Chondrocyte (in vitro differentiated cells): ENCODE measurements at regions not wholly inside any gene's neighbourhood (a gene's known extent, or its start where the extent isn't known, plus 50 kb on each side); places are given as distances from the start of the nearest gene placed in this dataset.
A peak's percentile ranks its signal among the peaks of the same experiment; 100 is the strongest.

ENCODE experiments used
- DNase-seq: peaks from one replicate; pipeline ENCODE4 v3.0.0; 2021; ENCODE audit warnings: mixed read lengths, low spot score
- H3K27ac Mint-ChIP-seq: one replicate; pipeline ENCODE4 v1.8.0; 2021; ENCODE audit warnings: mild to moderate bottlenecking, moderate library complexity, mixed read lengths; ENCODE audit not compliant: unreplicated experiment
- H3K27me3 Mint-ChIP-seq: 2 replicates; pipeline ENCODE4 v1.8.0; 2021; ENCODE audit warnings: low read depth, mixed read lengths
- H3K36me3 Mint-ChIP-seq: 2 replicates; pipeline ENCODE4 v1.8.0; 2021; ENCODE audit warnings: low read depth, mixed read lengths
- H3K4me1 Mint-ChIP-seq: 2 replicates; pipeline ENCODE4 v1.8.0; 2021; ENCODE audit warnings: low read depth, mild to moderate bottlenecking, mixed read lengths
- H3K4me3 Mint-ChIP-seq: one replicate; pipeline ENCODE4 v1.8.0; 2021; ENCODE audit warnings: mild to moderate bottlenecking, moderate library complexity, mixed read lengths; ENCODE audit not compliant: unreplicated experiment
- H3K9me3 Mint-ChIP-seq: 2 replicates; pipeline ENCODE4 v1.8.0; 2021; ENCODE audit warnings: low read depth, mixed read lengths
- CTCF ChIP-seq: fragments of 200-600 bp; sonication (generic); IDR thresholded peaks from 2 replicates; pipeline ENCODE4 v1.5.0; 2021; ENCODE audit warnings: antibody characterized with exemption, mild to moderate bottlenecking, moderate library complexity

GRCh38 chr11:77530879-77531278, 57.0 kb upstream of the PAK1 start:
- Mint-ChIP-seq H3K27ac (no peak overlapping the region), H3K4me1 (no peaks in the 10 kb centered on the region), H3K27me3 (no peaks in the 10 kb centered on the region), H3K9me3 (no peaks in the 10 kb centered on the region), H3K4me3 (no peak overlapping the region), H3K36me3 (no peaks in the 10 kb centered on the region)
- TF ChIP-seq CTCF = peak; percentile 12
- DNase-seq = no peak

- no peaks in the 10 kb centered on the region for H3K4me1 Mint-ChIP-seq
- H3K27me3 Mint-ChIP-seq = no peaks in the 10 kb centered on the region
- no peak overlapping the region for H3K4me3 Mint-ChIP-seq
- no peak overlapping the region for H3K27ac Mint-ChIP-seq
- DNase-seq = no peak
- no peak for TF ChIP-seq CTCF
- no peaks in the 10 kb centered on the region for H3K9me3 Mint-ChIP-seq
- H3K36me3 Mint-ChIP-seq = no peaks in the 10 kb centered on the region
These were observed 55.8 kb upstream of the PAK1 start for GRCh38 chr11:77529685-77530084.

GRCh38 chr11:77525455-77526091, 51.7 kb upstream of the PAK1 start:
- H3K4me1 Mint-ChIP-seq = peaks cover 4% of the 10 kb centered on the region
- peaks cover 1% of the 10 kb centered on the region for H3K36me3 Mint-ChIP-seq
- no peak overlapping the region for H3K4me3 Mint-ChIP-seq
- no peak for TF ChIP-seq CTCF
- H3K27ac Mint-ChIP-seq = no peak overlapping the region
- no peak for DNase-seq
- H3K9me3 Mint-ChIP-seq = no peaks in the 10 kb centered on the region
- no peaks in the 10 kb centered on the region for H3K27me3 Mint-ChIP-seq

- no peak for DNase-seq
- Mint-ChIP-seq H3K9me3 (no peaks in the 10 kb centered on the region), H3K4me3 (no peak overlapping the region), H3K27me3 (no peaks in the 10 kb centered on the region), H3K27ac (no peak overlapping the region), H3K36me3 (peaks cover 1% of the 10 kb centered on the region), H3K4me1 (peaks cover 4% of the 10 kb centered on the region)
- TF ChIP-seq CTCF = peak; percentile 22
These were observed 50.6 kb upstream of the PAK1 start for GRCh38 chr11:77524539-77524938.

- no peak overlapping the region for H3K4me3 Mint-ChIP-seq
- DNase-seq = no peak
- H3K4me1 Mint-ChIP-seq = peaks cover 4% of the 10 kb centered on the region
- peaks cover 1% of the 10 kb centered on the region for H3K36me3 Mint-ChIP-seq
- H3K9me3 Mint-ChIP-seq = no peaks in the 10 kb centered on the region
- no peak for TF ChIP-seq CTCF
- H3K27me3 Mint-ChIP-seq = no peaks in the 10 kb centered on the region
- H3K27ac Mint-ChIP-seq = no peak overlapping the region
These were observed 49.8 kb upstream of the PAK1 start for GRCh38 chr11:77523712-77524111.
